ENCODE measurements at regions not wholly inside any gene's neighbourhood (a gene's known extent, or its start where the extent isn't known, plus 50 kb on each side); places are given as distances from the start of the nearest gene placed in this dataset.

GRCh38 chr5:86841000-86841644 is 223.4 kb downstream of the COX7C start:
- H3K9ac ChIP-seq: no peak overlapping the region
- no peak overlapping the region for H3K4me2 ChIP-seq (ENCODE audit: low read length)
- no peaks in the 10 kb centered on the region for H3K27me3 ChIP-seq (ENCODE audit: control insufficient read depth, insufficient read depth, low read length)
- no peak overlapping the region for H3K27ac ChIP-seq
- no peak overlapping the region for H3K4me3 ChIP-seq (ENCODE audit: low read depth, low read length)
- no peak for TF ChIP-seq CTCF (IDR thresholded peaks at IDR 0.05)
- H3K79me2 ChIP-seq: no peaks in the 10 kb centered on the region
- no peaks in the 10 kb centered on the region for H3K36me3 ChIP-seq (ENCODE audit: control insufficient read depth, insufficient read depth, low read length)
- H3K4me1 ChIP-seq: no peaks in the 10 kb centered on the region
- H3K9me3 ChIP-seq (ENCODE audit: control insufficient read depth, low read length): no peaks in the 10 kb centered on the region
- no peak overlapping the region for H2AFZ ChIP-seq

- Histone ChIP-seq H3K4me1 (no peaks in the 10 kb centered on the region), H3K9me3 (ENCODE audit: control insufficient read depth, low read length) (no peaks in the 10 kb centered on the region), H2AFZ (no peak overlapping the region), H3K79me2 (no peaks in the 10 kb centered on the region), H3K36me3 (ENCODE audit: control insufficient read depth, insufficient read depth, low read length) (no peaks in the 10 kb centered on the region), H3K9ac (no peak overlapping the region), H3K4me3 (ENCODE audit: low read depth, low read length) (no peak overlapping the region), H3K4me2 (ENCODE audit: low read length) (no peak overlapping the region), H3K27me3 (ENCODE audit: control insufficient read depth, insufficient read depth, low read length) (no peaks in the 10 kb centered on the region), H3K27ac (no peak overlapping the region)
- TF ChIP-seq CTCF (IDR thresholded peaks at IDR 0.05): no peak
These were observed 240.7 kb downstream of the COX7C start for GRCh38 chr5:86858442-86858841.

DNA sequence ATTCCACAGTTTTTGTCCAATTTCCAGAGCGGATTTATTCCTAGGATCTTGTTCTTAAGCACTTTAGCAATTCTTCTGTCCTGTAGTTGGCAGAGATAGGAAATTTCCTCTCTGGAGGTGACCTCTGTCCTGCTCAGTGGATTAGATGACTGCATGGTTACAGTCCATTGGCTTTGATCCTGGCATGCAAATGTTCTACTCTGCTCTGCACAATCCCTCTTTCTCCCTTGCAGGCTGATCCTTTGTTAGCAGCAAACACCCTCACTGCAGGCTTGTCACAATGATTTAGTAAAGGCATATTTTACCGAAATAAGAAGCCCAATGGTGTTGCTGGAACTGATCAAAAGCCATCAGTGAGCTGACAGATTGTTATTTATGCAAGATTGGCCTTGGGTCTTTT is 243.8 kb downstream of the COX7C start:
- Histone ChIP-seq H3K4me1 (no peaks in the 10 kb centered on the region), H3K27ac (no peak overlapping the region), H3K27me3 (ENCODE audit: control insufficient read depth, insufficient read depth, low read length) (no peaks in the 10 kb centered on the region), H3K9me3 (ENCODE audit: control insufficient read depth, low read length) (no peaks in the 10 kb centered on the region), H3K36me3 (ENCODE audit: control insufficient read depth, insufficient read depth, low read length) (no peaks in the 10 kb centered on the region), H3K79me2 (no peaks in the 10 kb centered on the region), H2AFZ (no peak overlapping the region), H3K9ac (no peak overlapping the region), H3K4me2 (ENCODE audit: low read length) (no peak overlapping the region), H3K4me3 (ENCODE audit: low read depth, low read length) (no peak overlapping the region)
- no peak for TF ChIP-seq CTCF (IDR thresholded peaks at IDR 0.05)

GRCh38 chr5:86862093-86862492 is 244.4 kb downstream of the COX7C start:
- no peaks in the 10 kb centered on the region for H3K9me3 ChIP-seq (ENCODE audit: control insufficient read depth, low read length)
- no peaks in the 10 kb centered on the region for H3K36me3 ChIP-seq (ENCODE audit: control insufficient read depth, insufficient read depth, low read length)
- no peak for TF ChIP-seq CTCF (IDR thresholded peaks at IDR 0.05)
- H2AFZ ChIP-seq: no peak overlapping the region
- no peak overlapping the region for H3K9ac ChIP-seq
- no peak overlapping the region for H3K4me2 ChIP-seq (ENCODE audit: low read length)
- no peak overlapping the region for H3K27ac ChIP-seq
- H3K79me2 ChIP-seq: no peaks in the 10 kb centered on the region
- H3K27me3 ChIP-seq (ENCODE audit: control insufficient read depth, insufficient read depth, low read length): no peaks in the 10 kb centered on the region
- no peaks in the 10 kb centered on the region for H3K4me1 ChIP-seq
- H3K4me3 ChIP-seq (ENCODE audit: low read depth, low read length): no peak overlapping the region

DNA sequence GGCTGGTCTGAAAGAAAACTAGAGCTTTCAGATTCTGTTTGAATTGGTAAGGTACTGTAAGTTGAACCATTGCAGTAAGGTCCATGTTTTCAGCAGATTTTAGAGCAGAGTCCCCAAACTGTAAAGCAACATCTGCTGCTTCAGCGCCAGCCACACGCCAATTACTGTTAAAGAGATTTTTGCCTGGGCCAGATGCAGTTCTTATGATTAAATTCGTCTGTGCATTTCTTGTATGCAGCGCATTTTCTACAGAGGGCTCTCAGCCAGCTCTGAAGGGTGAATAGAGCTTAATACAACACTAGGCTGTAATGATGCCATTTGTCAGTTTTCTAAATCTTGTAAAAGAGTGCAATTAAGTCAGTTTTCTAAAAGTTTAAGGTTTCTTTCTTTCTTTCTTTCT is 246.3 kb downstream of the COX7C start:
- H3K79me2 ChIP-seq: no peaks in the 10 kb centered on the region
- no peaks in the 10 kb centered on the region for H3K36me3 ChIP-seq (ENCODE audit: control insufficient read depth, insufficient read depth, low read length)
- no peak overlapping the region for H3K4me2 ChIP-seq (ENCODE audit: low read length)
- no peaks in the 10 kb centered on the region for H3K27me3 ChIP-seq (ENCODE audit: control insufficient read depth, insufficient read depth, low read length)
- no peak overlapping the region for H3K27ac ChIP-seq
- TF ChIP-seq CTCF (IDR thresholded peaks at IDR 0.05): no peak
- H3K9me3 ChIP-seq (ENCODE audit: control insufficient read depth, low read length): no peaks in the 10 kb centered on the region
- no peaks in the 10 kb centered on the region for H3K4me1 ChIP-seq
- H3K9ac ChIP-seq: no peak overlapping the region
- H2AFZ ChIP-seq: no peak overlapping the region
- no peak overlapping the region for H3K4me3 ChIP-seq (ENCODE audit: low read depth, low read length)

Data from parathyroid adenoma (tissue), 2 donors.